ENCODE measurements at regions not wholly inside any gene's neighbourhood (a gene's known extent, or its start where the extent isn't known, plus 50 kb on each side); places are given as distances from the start of the nearest gene placed in this dataset.
"Not testable (repeated sequence)": the region's sequence is repeated elsewhere in the genome, so short reads cannot be mapped to it uniquely, and the experiment has no call there.

GRCh38 chr14:103267226-103267910, 66.7 kb upstream of the EIF5 start:
- no peak for DNase-seq (ENCODE audit: low read depth)

GRCh38 chr14:103271189-103271588, 62.8 kb upstream of the EIF5 start:
- DNase-seq (ENCODE audit: low read depth): no peak

GRCh38 chr14:103273145-103273744, 60.8 kb upstream of the EIF5 start:
- no peak for DNase-seq (ENCODE audit: low read depth)

- no peak for DNase-seq (ENCODE audit: low read depth)
Observed at GRCh38 chr14:103273745-103274615, 60.1 kb upstream of the EIF5 start.

GRCh38 chr14:103275000-103275399, 59.0 kb upstream of the EIF5 start:
- DNase-seq (ENCODE audit: low read depth): no peak

- no peak for DNase-seq (ENCODE audit: low read depth)
Observed at GRCh38 chr14:103277931-103278330, 56.1 kb upstream of the EIF5 start.

GRCh38 chr14:103279142-103280025, 54.7 kb upstream of the EIF5 start:
- no peak for DNase-seq (ENCODE audit: low read depth)

GRCh38 chr14:103280278-103280928, 53.6 kb upstream of the EIF5 start:
- no peak for DNase-seq (ENCODE audit: low read depth)

- DNase-seq (ENCODE audit: low read depth): no peak
Observed at GRCh38 chr14:103281496-103282231, 52.4 kb upstream of the EIF5 start.

- DNase-seq (ENCODE audit: low read depth): not testable (repeated sequence)
Observed at GRCh38 chr14:103282309-103282708, 51.7 kb upstream of the EIF5 start.

- no peak for DNase-seq (ENCODE audit: low read depth)
Observed at GRCh38 chr14:103282932-103283331, 51.1 kb upstream of the EIF5 start.

- DNase-seq (ENCODE audit: low read depth): no peak
Observed at GRCh38 chr14:103283916-103284315, 50.1 kb upstream of the EIF5 start.

All from activated T-cell treated with anti-CD3 and anti-CD28 coated beads for 24 hours (primary cell).